HAP-1 (cell line): ENCODE measurements at regions not wholly inside any gene's neighbourhood (a gene's known extent, or its start where the extent isn't known, plus 50 kb on each side); places are given as distances from the start of the nearest gene placed in this dataset.
"Not testable (repeated sequence)": the region's sequence is repeated elsewhere in the genome, so short reads cannot be mapped to it uniquely, and the experiment has no call there.

Experiments used
- DNase-seq, 2 experiments: peaks; one replicate each; pipeline ENCODE4 v3.0.0-alpha.2; 2016 to 2020; ENCODE audit warnings: low spot score in 2 of 2
- H3K27me3 ChIP-seq: fragments of 250-450 bp; sonication (Bioruptor Pico); 2 replicates; pipeline ENCODE4 v1.5.1; 2020; ENCODE audit warnings: low read depth, mild to moderate bottlenecking, moderate library complexity
- H3K36me3 ChIP-seq: fragments of 250-450 bp; sonication (Bioruptor Pico); replicated peaks from 2 replicates; pipeline ENCODE4 v1.5.1; 2020; ENCODE audit warnings: mild to moderate bottlenecking
- H3K4me1 ChIP-seq: fragments of 250-450 bp; sonication (Bioruptor Pico); 2 replicates; pipeline ENCODE4 v1.5.1; 2020; ENCODE audit warnings: mild to moderate bottlenecking
- H3K4me3 ChIP-seq: fragments of 250-450 bp; sonication (Bioruptor Pico); 2 replicates; pipeline ENCODE4 v1.5.1; 2020; ENCODE audit warnings: mild to moderate bottlenecking, moderate library complexity
- H3K9me3 ChIP-seq: fragments of 250-450 bp; sonication (Bioruptor Pico); 2 replicates; pipeline ENCODE4 v1.5.1; 2020; ENCODE audit warnings: mild to moderate bottlenecking, moderate library complexity
- in situ Hi-C: fragments of 300-500 bp; cut with MboI; formaldehyde crosslinking; loops from 3 replicates; pipeline ENCODE4 v1.14.3; 2020; ENCODE audit warnings: low sequenced_read_pairs, inconsistent platforms, mixed read lengths

DNA sequence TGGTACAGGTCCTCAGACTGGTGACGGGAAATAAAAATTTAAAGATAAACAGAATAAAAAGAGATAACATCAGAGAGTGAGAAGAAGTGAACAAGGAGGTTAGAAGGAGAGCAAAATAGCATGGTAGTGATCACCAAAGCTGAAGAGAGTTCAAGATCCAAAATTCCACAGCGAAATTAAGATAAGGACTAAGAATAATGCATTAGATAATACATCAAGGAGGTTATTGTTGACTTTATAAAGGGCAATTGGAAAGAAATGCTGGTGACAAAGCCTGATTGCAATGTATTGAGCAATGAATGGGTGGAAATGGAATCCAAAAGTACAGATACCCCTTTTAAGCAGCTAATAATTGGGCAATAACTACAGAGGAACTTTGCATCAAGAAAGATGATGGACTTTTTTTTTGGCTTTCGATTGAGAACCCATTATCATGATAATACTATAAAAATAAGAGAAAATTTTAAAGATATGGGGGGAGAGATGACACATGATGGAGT is 101.6 kb upstream of the MAP9 start:
- no peak for DNase-seq
- H3K36me3 ChIP-seq: no peaks in the 10 kb centered on the region
- no peaks in the 10 kb centered on the region for H3K9me3 ChIP-seq
- in situ Hi-C loops: no loop called here
- peaks cover 3% of the 10 kb centered on the region; the same call in 1 of the 2 replicates for H3K27me3 ChIP-seq
- no peak overlapping the region for H3K4me3 ChIP-seq
- no peaks in the 10 kb centered on the region for H3K4me1 ChIP-seq

DNA sequence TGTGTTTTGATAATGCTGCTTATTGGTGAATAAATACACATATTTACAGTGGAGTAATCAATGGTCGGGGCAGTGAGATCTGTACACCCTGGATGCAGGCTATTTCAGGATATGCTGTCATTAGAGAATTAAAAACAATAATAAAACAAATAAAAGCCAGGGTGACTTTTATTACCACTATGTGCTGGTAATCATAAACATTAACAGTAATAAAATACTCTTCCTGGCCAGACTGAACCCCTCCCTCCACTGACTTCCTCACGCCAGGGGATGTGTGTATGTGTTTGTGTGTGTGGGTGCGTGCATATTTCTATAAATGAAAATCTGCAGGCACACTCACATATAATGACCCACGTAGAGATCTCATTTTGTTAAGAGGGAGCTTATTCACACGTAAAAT is 98.0 kb upstream of the MAP9 start:
- H3K9me3 ChIP-seq: no peaks in the 10 kb centered on the region
- no peak for DNase-seq
- in situ Hi-C loops: no loop called here
- H3K36me3 ChIP-seq: no peaks in the 10 kb centered on the region
- H3K4me3 ChIP-seq: no peak overlapping the region
- no peaks in the 10 kb centered on the region for H3K27me3 ChIP-seq
- no peaks in the 10 kb centered on the region for H3K4me1 ChIP-seq

DNA sequence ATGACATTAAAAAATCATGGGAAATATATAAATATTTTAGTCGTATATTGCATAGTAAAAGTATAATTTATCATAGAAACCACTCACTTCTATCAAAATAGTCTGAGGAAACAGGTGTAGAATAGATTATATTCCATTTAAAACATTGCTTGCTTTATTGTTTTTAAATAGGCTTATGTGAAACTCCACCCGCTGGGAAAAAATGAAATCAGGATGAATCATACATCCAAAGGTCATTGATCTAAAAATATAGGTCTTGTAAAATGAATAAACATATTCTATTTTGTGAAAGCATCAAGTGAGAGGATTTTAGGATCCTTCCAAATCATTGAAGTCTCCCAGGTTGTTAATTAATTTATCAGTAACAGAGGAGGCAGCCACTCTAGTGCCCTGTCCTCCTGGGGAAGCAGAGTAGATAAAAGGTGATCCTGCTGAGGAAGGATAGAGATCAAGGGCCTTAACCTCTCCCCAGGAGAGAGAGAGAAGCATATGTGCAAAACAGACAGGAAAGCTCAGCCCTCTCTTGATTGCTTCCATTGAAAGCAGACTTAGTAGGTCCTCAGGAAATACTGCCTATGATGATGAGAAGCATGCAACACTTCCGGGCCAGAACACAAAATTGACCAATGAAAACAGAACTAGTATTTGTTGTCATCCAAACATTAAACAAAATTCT is 96.8 kb upstream of the MAP9 start:
- H3K4me1 ChIP-seq: no peaks in the 10 kb centered on the region
- in situ Hi-C loops: no loop called here
- no peak overlapping the region for H3K4me3 ChIP-seq
- H3K36me3 ChIP-seq: no peaks in the 10 kb centered on the region
- no peaks in the 10 kb centered on the region for H3K27me3 ChIP-seq
- no peaks in the 10 kb centered on the region for H3K9me3 ChIP-seq
- no peak for DNase-seq

DNA sequence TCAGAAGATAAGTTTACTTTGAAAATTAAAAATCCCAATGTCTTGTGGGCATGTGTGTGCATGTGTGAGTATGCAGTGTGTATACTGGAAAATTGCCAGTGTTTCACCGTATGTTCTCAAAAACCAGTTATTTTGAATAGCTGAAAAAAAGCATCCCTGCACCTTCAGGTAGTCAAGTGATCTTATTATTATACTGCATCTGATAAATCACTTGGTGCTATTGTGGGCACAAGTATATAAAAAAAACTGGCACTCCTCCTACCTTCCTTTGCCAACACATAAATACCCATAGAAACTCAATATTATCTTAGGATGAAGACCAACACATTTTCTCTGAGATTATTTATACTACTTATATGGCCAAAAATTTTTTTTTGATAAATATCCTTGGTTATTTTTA is 91.5 kb upstream of the MAP9 start:
- DNase-seq: no peak
- Histone ChIP-seq H3K9me3 (no peaks in the 10 kb centered on the region), H3K4me3 (no peak overlapping the region), H3K36me3 (no peaks in the 10 kb centered on the region), H3K27me3 (no peaks in the 10 kb centered on the region), H3K4me1 (no peaks in the 10 kb centered on the region)
- in situ Hi-C loops: no loop called here

DNA sequence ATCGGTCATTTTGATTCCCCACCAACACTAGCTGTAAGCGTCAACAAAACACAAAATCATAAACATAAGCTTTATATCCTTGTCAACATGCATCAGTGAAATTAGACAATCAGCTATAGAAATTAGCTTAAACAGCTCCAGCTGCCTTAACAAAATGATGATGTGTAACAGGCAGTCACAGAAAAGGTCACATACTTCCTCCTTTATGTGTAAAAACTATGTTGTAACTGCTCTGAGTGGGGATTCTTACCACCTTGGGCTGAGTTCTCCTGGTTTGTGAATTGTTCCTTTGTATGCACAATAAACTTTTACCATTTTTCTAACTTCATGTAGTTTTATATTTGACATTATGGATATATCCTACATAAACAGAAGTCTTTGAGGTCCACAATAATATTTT is 73.9 kb upstream of the MAP9 start:
- Histone ChIP-seq H3K4me3 (no peak overlapping the region), H3K4me1 (peaks cover 7% of the 10 kb centered on the region; the same call in 1 of the 2 replicates), H3K36me3 (no peaks in the 10 kb centered on the region), H3K27me3 (no peaks in the 10 kb centered on the region), H3K9me3 (no peaks in the 10 kb centered on the region)
- no peak for DNase-seq
- in situ Hi-C loops: no loop called here

DNA sequence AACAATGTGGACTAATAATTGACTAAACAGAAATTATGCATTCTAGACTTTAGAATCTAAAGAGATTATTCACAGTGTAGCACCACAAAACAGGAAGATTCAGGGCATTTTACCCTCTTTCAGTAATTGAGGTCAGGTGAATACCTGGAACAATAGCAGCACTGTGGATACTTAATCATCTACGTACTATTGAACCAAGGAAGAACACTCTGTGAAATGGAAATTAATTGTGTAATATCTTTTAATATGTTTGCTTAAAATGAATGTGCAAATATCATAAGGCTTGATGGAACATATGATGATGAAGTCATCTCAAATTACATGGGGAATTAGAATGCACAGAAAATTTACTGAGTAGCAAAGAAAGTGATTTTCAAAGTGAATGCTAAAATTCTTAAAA is 68.5 kb upstream of the MAP9 start:
- no peaks in the 10 kb centered on the region for H3K9me3 ChIP-seq
- peaks cover 7% of the 10 kb centered on the region; the same call in 1 of the 2 replicates for H3K4me1 ChIP-seq
- DNase-seq: no peak
- in situ Hi-C loops: no loop called here
- 0 out of 2 replicates have a peak, but pooled peaks cover 5% of the 10 kb centered on the region for H3K27me3 ChIP-seq
- H3K36me3 ChIP-seq: no peaks in the 10 kb centered on the region
- H3K4me3 ChIP-seq: no peak overlapping the region

DNA sequence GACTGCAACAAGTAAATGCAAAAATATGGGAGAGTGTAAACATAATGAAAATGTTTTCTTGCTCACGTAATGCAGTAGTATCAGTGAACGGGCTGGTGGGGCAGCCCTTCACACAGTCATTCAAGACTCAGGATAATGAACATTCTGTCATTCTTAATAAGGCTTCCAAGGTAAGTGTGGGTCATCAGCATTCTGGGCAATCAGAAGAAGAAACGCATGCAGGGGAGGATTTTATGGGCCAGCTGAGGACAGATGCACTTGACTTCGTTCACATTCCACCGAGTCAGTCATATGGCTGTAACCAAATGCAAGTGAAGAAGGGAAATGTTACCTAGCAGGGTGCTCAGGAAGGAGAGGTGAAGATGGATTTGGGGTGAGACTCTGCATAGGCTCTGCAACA is 68.0 kb upstream of the MAP9 start:
- no peaks in the 10 kb centered on the region for H3K9me3 ChIP-seq
- peaks cover 5% of the 10 kb centered on the region; the same call in 1 of the 2 replicates for H3K4me1 ChIP-seq
- no peak for DNase-seq
- in situ Hi-C loops: no loop called here
- H3K4me3 ChIP-seq: no peak overlapping the region
- H3K36me3 ChIP-seq: no peaks in the 10 kb centered on the region
- 0 out of 2 replicates have a peak, but pooled peaks cover 5% of the 10 kb centered on the region for H3K27me3 ChIP-seq

DNA sequence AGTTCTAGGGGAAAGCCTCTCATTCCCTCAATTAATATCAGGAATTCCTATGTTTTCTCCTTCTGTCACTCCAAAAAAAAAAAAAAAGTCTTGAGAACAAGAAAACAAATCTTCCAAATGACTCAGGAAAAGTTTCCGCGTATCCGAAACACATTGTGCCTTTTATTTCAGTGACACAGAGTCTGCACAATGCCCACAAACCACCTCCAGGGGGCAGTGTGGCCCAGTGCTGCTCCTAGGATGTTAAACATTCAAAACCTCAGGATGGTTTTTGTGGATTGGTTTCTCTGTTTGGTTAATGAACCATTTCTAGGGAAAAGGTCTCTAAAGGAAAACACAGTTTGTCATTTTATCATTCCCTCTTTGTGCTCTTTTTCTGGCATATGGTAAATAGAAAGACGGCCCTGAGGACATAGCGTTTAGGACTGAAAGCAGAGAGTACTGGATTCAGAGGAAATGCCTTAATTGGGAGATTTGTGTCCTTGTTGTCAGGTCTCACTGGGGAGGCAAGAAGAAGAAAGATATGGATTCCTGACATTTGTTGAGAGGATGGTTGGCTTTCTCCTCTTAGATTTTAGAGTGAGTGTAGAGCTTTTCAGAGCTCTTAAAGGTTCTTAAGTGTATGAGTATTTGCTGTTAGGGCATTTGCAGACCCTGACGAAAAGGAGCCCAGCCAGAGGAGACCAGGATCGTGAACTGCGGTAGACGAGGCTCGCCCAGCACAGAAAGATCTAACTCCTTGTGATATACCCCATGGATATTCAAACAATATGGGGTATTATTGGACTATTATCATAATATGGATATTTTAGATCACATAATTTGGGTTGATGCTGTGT is 65.7 kb upstream of the MAP9 start:
- Histone ChIP-seq H3K4me3 (peak overlapping the region; percentile 13; the same call in 1 of the 2 replicates), H3K4me1 (no peaks in the 10 kb centered on the region; the same call in 1 of the 2 replicates), H3K9me3 (no peaks in the 10 kb centered on the region), H3K36me3 (no peaks in the 10 kb centered on the region), H3K27me3 (0 out of 2 replicates have a peak, but pooled peaks cover 5% of the 10 kb centered on the region)
- in situ Hi-C loops: no loop called here
- peak; percentile 45 to 83 for DNase-seq

DNA sequence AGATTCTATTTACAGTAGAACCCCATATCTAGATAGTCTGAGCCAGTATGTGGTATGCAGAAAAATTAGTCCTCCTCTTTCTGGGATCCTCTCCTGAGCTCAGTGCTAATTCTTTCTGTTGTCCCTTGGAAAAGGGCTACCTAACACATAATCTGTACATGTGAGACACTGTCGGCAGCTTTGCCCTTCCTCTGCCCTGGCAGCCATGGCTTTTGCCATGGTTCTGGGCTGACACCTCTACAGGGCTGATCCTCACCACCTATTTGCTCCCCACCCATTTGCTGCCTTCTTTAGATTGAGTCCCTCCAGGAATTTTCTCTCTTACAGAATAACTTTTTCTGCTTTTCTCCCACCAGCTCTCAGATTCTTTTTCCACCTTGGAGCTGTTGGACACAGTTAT is 64.7 kb upstream of the MAP9 start:
- Histone ChIP-seq H3K9me3 (no peaks in the 10 kb centered on the region), H3K27me3 (0 out of 2 replicates have a peak, but pooled peaks cover 5% of the 10 kb centered on the region), H3K36me3 (no peaks in the 10 kb centered on the region), H3K4me3 (no peak overlapping the region), H3K4me1 (no peaks in the 10 kb centered on the region; the same call in 1 of the 2 replicates)
- DNase-seq: no peak
- in situ Hi-C loops: no loop called here

DNA sequence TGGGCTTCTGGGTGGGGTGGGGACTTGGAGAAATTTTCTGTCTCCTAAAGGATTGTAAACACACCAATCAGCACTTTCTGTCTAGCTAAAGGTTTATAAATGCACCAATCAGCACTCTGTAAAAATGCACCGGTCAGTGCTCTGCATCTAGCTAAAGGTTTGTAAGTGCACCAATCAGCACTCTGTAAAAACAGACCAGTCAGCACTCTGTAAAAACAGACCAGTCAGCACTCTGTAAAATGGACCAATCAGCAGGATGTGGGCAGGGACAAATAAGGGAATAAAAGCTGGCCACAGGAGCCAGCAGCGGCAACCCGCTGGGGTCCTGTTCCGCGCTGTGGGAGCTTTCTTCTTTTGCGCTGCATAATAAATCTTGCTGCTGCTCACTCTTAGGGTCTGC is 63.0 kb upstream of the MAP9 start:
- in situ Hi-C loops, H3K4me3 ChIP-seq, DNase-seq, H3K9me3 ChIP-seq, H3K4me1 ChIP-seq, H3K36me3 ChIP-seq, H3K27me3 ChIP-seq: not testable (repeated sequence)

DNA sequence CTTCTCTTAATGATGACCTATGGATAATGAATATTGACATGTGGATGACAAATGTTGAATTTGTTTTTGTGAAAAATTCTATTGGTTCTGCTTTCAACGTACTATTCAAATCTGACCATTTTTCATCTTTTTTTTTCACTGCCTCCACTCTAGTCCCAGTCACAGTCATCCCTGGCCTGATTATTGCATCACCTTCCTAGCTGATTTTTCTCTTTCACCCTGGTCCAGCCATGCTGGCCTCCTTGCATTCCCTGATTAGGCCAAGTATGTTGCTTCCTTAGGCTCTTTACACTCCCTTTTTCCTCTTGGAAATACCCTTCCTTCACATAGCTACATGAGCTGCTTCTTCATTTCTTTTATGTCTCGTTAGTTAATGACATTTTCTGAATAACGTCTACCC is 58.1 kb upstream of the MAP9 start:
- Histone ChIP-seq H3K4me1 (peaks cover 6% of the 10 kb centered on the region; the same call in 1 of the 2 replicates), H3K9me3 (no peaks in the 10 kb centered on the region), H3K36me3 (no peaks in the 10 kb centered on the region), H3K27me3 (no peaks in the 10 kb centered on the region), H3K4me3 (no peak overlapping the region)
- in situ Hi-C loops: no loop called here
- DNase-seq: no peak

DNA sequence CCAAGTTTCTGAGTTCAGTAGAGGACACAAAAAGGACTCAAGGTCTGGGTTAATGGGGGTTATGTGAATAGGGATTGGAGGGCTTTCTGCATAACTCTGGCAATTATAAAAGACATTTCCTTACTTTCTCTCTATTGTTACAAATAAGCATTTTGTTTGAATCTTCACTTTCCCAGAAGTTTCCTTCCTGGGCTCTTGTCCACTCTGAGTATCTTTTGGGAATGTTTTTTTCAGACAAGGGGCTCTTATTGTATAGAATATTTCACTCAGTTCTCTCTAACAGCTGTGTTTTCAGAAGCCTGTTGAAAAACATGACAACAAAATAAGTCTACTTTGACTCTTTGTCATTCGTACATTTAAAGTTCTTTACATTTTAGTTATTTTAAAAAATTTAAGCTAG is 57.6 kb upstream of the MAP9 start:
- Histone ChIP-seq H3K4me3 (no peak overlapping the region), H3K4me1 (peaks cover 6% of the 10 kb centered on the region; the same call in 1 of the 2 replicates), H3K27me3 (no peaks in the 10 kb centered on the region), H3K36me3 (no peaks in the 10 kb centered on the region), H3K9me3 (no peaks in the 10 kb centered on the region)
- no peak for DNase-seq
- in situ Hi-C loops: no loop called here

DNA sequence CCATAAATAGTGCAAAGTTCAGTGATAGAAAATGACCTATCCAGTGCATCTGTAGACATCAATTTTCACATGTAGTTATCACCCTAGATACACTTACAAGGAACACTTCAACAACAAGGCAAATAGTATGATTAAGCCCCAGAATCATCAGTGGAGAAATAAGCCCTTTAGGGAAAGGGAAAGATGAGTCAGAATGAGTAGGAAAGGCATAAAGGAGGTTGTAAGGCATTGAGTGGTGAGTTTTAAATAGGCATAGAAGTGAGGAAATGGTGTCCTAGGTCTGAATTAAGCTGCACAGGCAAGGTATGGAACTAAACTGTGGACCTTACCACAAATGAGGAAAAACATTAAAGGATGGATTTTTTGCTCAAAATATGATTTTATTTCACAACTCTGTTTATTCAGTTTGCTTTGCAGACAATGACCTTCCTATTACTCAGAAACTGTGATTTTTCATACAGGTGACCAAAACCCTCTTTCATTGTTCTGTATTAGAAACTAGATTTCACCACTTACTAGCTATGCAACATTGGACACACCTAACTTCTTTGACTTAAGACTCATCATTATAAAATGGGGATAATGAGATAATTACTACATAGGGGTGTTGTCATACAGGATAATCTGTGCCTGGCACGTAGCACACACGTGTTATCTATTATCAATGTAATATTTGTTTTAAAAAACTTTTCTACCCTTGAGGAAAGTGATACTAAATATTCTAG is 57.0 kb upstream of the MAP9 start:
- H3K27me3 ChIP-seq: no peaks in the 10 kb centered on the region
- DNase-seq: no peak
- H3K4me3 ChIP-seq: no peak overlapping the region
- in situ Hi-C loops: no loop called here
- no peaks in the 10 kb centered on the region for H3K9me3 ChIP-seq
- peaks cover 6% of the 10 kb centered on the region; the same call in 1 of the 2 replicates for H3K4me1 ChIP-seq
- H3K36me3 ChIP-seq: no peaks in the 10 kb centered on the region
